ENCODE measurements at regions not wholly inside any gene's neighbourhood (a gene's known extent, or its start where the extent isn't known, plus 50 kb on each side); places are given as distances from the start of the nearest gene placed in this dataset.
"Not testable (repeated sequence)": the region's sequence is repeated elsewhere in the genome, so short reads cannot be mapped to it uniquely, and the experiment has no call there.

DNA sequence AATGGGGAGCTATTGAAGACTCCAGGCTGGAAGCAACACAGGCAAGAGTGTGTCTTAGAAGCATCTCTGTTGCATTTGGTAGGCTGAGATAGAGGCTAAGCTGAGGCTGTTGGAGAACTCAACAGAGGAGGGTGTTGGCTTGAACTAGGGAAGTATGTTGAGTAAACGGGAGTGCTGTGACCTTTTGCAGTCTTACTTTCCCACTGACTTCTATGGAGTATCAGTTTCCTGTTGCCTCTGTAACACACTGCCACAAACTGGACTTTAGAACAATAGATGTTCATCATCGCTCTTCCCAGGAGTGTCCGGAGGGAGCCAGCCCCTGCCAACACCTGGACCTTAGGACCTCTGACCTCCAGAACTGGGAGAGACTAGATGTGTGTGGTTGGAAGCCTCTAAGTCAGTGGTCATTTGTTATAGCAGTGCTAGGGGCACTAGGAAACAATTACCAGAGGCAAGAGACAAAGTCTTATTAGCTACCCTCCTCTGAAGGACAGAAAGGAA, 192.1 kb upstream of the ZNF469 start:
- not testable (repeated sequence) for DNase-seq (ENCODE audit: low spot score); H3K27me3 ChIP-seq; H3K9me2 ChIP-seq (replicated peaks; ENCODE audit: insufficient read depth); H3K79me2 ChIP-seq; H3K4me3 ChIP-seq; H3K4me1 ChIP-seq (ENCODE audit: insufficient read depth); H3K9me3 ChIP-seq (ENCODE audit: low read depth); H3K4me2 ChIP-seq; H2AFZ ChIP-seq; H4K20me1 ChIP-seq (ENCODE audit: insufficient read depth, poor library complexity, severe bottlenecking); H3K36me3 ChIP-seq (replicated peaks; ENCODE audit: insufficient read depth, low read depth); H3K27ac ChIP-seq
- WGBS (ENCODE audit: low lambda C conversion rate, missing lambda C conversion rate), result 69% methylated on average over 3 of the region's 3 CpGs

DNA sequence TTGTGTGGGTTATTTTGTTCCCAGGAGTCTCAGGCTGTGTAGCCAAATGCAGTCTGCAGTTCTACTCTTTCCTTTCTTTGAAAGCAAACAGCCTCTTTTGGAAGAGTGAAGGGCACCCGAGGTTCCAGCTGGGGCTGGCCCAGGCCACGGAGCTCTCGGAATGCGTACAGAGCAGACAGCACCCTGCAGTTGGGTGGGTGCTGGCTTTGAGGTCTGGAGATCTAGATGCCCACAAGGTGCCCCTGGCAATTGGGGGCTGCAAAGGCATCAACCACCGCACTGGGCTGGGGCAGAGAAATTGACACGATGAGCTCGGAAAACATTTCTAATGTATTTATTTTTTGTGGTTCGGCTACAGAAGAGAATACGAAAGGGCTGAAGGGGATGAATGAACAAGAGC, 191.6 kb upstream of the ZNF469 start:
- H4K20me1 ChIP-seq (ENCODE audit: insufficient read depth, poor library complexity, severe bottlenecking); H3K27ac ChIP-seq; H2AFZ ChIP-seq; H3K27me3 ChIP-seq; H3K4me3 ChIP-seq; H3K9me2 ChIP-seq (replicated peaks; ENCODE audit: insufficient read depth); H3K79me2 ChIP-seq; DNase-seq (ENCODE audit: low spot score); H3K9me3 ChIP-seq (ENCODE audit: low read depth); H3K36me3 ChIP-seq (replicated peaks; ENCODE audit: insufficient read depth, low read depth); H3K4me1 ChIP-seq (ENCODE audit: insufficient read depth); H3K4me2 ChIP-seq: not testable (repeated sequence)
- 88% methylated on average over 9 of the region's 9 CpGs for WGBS (ENCODE audit: low lambda C conversion rate, missing lambda C conversion rate)

- Histone ChIP-seq H3K4me2 (no peak overlapping the region), H3K9me3 (ENCODE audit: low read depth) (no peaks in the 10 kb centered on the region), H2AFZ (no peak overlapping the region), H3K9me2 (replicated peaks; ENCODE audit: insufficient read depth) (no peaks in the 10 kb centered on the region), H3K4me1 (ENCODE audit: insufficient read depth) (peaks cover 9% of the 10 kb centered on the region), H4K20me1 (ENCODE audit: insufficient read depth, poor library complexity, severe bottlenecking) (no peaks in the 10 kb centered on the region), H3K27ac (no peak overlapping the region), H3K36me3 (replicated peaks; ENCODE audit: insufficient read depth, low read depth) (no peaks in the 10 kb centered on the region), H3K79me2 (no peaks in the 10 kb centered on the region), H3K27me3 (no peaks in the 10 kb centered on the region), H3K4me3 (no peak overlapping the region)
- WGBS (ENCODE audit: low lambda C conversion rate, missing lambda C conversion rate), result 78% methylated on average over 1 of the region's 1 CpG
- DNase-seq (ENCODE audit: low spot score), result no peak
- no peak for TF ChIP-seq EZH2phosphoT487 (IDR thresholded peaks at IDR 0.05; ENCODE audit: low read depth, severe bottlenecking, unreplicated experiment)
- TF ChIP-seq CTCF (IDR thresholded peaks at IDR 0.05; ENCODE audit: poor library complexity), result no peak
- TF ChIP-seq EZH2 (IDR thresholded peaks at IDR 0.05; ENCODE audit: borderline replicate concordance), result no peak
These were observed 190.2 kb upstream of the ZNF469 start for GRCh38 chr16:88192601-88193000.

DNA sequence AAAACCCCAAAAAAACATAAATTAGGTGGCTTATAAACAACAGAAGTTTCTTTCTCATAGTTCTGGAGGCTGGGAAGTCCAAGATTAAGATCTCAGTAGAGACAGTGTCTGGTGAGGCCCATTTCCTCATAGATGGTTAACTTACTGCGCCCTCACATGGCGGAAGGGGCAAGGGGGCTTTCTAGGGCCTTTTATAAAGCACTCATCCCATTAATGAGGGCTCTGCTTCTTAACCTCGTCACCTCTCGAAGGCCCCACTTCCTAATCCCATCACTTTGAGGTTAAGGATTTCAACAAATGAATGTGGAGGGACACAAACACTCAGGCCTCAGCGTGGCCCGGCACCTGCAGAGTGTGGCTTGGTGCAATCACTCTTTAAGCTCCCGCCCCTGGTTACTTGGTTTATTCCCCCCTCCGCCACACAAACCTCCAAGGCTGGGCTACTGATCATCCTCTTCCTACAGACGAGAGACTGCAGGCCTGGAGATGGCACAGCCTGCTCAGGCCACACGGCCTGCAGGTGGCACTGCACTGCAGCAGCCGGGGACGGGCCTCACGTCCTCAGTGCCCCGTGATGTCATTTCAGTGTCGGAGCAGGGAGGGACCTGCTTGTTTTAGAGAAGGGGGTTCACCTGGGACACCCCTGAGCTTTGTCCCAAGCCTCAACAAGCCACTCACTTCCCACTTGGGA, 188.9 kb upstream of the ZNF469 start:
- DNase-seq (ENCODE audit: low spot score), result peak; percentile 83
- 38% methylated on average over 15 of the region's 15 CpGs for WGBS (ENCODE audit: low lambda C conversion rate, missing lambda C conversion rate)

More for the DNA sequence above, 188.9 kb upstream of the ZNF469 start:
- not testable (repeated sequence) for H3K27ac ChIP-seq; H4K20me1 ChIP-seq (ENCODE audit: insufficient read depth, poor library complexity, severe bottlenecking); H2AFZ ChIP-seq; H3K4me3 ChIP-seq; H3K9me2 ChIP-seq (replicated peaks; ENCODE audit: insufficient read depth); H3K36me3 ChIP-seq (replicated peaks; ENCODE audit: insufficient read depth, low read depth); H3K4me1 ChIP-seq (ENCODE audit: insufficient read depth); H3K27me3 ChIP-seq; H3K9me3 ChIP-seq (ENCODE audit: low read depth); H3K79me2 ChIP-seq
- TF ChIP-seq CTCF (IDR thresholded peaks at IDR 0.05; ENCODE audit: poor library complexity), result peak; percentile 78
- H3K4me2 ChIP-seq, result peak overlapping the region; percentile 61

Measured in hepatocyte (in vitro differentiated cells).